GM19035 (cell line): ENCODE measurements at regions not wholly inside any gene's neighbourhood (a gene's known extent, or its start where the extent isn't known, plus 50 kb on each side); places are given as distances from the start of the nearest gene placed in this dataset.

Source experiments
- ATAC-seq: cut with Tn5 transposase; IDR thresholded peaks from one replicate; pipeline ENCODE4 v1.9.1; 2021; ENCODE audit not compliant: unreplicated experiment

- ATAC-seq = no peak
These were observed 90.7 kb downstream of the ZNF281 start for GRCh38 chr1:200319148-200319547.

- ATAC-seq = no peak
These were observed 92.6 kb downstream of the ZNF281 start for GRCh38 chr1:200317236-200317635.

GRCh38 chr1:200316148-200316803 lies 93.6 kb downstream of the ZNF281 start:
- no peak for ATAC-seq

GRCh38 chr1:200314085-200314750 lies 95.6 kb downstream of the ZNF281 start:
- no peak for ATAC-seq

GRCh38 chr1:200311256-200311655 lies 98.6 kb downstream of the ZNF281 start:
- no peak for ATAC-seq

- ATAC-seq = no peak
These were observed 99.0 kb downstream of the ZNF281 start for GRCh38 chr1:200310824-200311223.

- no peak for ATAC-seq
These were observed 102.1 kb downstream of the ZNF281 start for GRCh38 chr1:200307755-200308066.

GRCh38 chr1:200306944-200307754 lies 102.7 kb downstream of the ZNF281 start:
- no peak for ATAC-seq

- no peak for ATAC-seq
These were observed 104.0 kb downstream of the ZNF281 start for GRCh38 chr1:200305806-200306205.

GRCh38 chr1:200304171-200304570 lies 105.7 kb downstream of the ZNF281 start:
- no peak for ATAC-seq

- peak; percentile 15 for ATAC-seq
These were observed 106.9 kb downstream of the ZNF281 start for GRCh38 chr1:200302921-200303290.

GRCh38 chr1:200302192-200302920 lies 107.5 kb downstream of the ZNF281 start:
- ATAC-seq = peak; percentile 73

- no peak for ATAC-seq
These were observed 108.7 kb downstream of the ZNF281 start for GRCh38 chr1:200301152-200301551.

- no peak for ATAC-seq
These were observed 110.3 kb downstream of the ZNF281 start for GRCh38 chr1:200299571-200299970.

- ATAC-seq = no peak
These were observed 111.6 kb downstream of the ZNF281 start for GRCh38 chr1:200298242-200298641.

- ATAC-seq = no peak
These were observed 113.7 kb downstream of the ZNF281 start for GRCh38 chr1:200296091-200296661.

- ATAC-seq = no peak
These were observed 115.6 kb downstream of the ZNF281 start for GRCh38 chr1:200294241-200294640.

GRCh38 chr1:200292699-200293098 lies 117.1 kb downstream of the ZNF281 start:
- no peak for ATAC-seq

GRCh38 chr1:200291106-200291505 lies 118.7 kb downstream of the ZNF281 start:
- ATAC-seq = no peak

GRCh38 chr1:200290010-200290685 lies 119.7 kb downstream of the ZNF281 start:
- ATAC-seq = no peak

GRCh38 chr1:200288226-200288625 lies 121.6 kb downstream of the ZNF281 start:
- no peak for ATAC-seq
